ENCODE measurements at regions not wholly inside any gene's neighbourhood (a gene's known extent, or its start where the extent isn't known, plus 50 kb on each side); places are given as distances from the start of the nearest gene placed in this dataset.

DNA sequence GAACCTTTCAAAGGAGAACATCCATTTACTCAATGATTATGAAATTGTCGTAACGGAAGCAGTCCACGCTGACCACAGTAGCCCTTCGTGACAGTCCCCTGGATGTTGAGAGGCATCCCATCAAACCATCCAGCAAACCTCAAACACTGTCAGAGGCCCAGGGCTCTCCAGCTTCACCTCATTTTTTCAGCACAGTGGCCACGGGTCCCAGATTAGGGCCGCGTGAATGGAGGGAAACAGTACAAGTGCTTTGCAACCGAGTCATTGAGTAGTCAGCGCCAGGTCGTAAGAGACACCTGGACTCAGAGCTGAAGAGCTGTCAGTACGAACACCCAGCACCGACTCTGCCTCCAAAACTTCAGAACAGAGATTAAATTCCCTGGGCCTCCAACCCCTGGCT lies 552.5 kb upstream of the SALL3 start:
- TF ChIP-seq, protein P1, sequence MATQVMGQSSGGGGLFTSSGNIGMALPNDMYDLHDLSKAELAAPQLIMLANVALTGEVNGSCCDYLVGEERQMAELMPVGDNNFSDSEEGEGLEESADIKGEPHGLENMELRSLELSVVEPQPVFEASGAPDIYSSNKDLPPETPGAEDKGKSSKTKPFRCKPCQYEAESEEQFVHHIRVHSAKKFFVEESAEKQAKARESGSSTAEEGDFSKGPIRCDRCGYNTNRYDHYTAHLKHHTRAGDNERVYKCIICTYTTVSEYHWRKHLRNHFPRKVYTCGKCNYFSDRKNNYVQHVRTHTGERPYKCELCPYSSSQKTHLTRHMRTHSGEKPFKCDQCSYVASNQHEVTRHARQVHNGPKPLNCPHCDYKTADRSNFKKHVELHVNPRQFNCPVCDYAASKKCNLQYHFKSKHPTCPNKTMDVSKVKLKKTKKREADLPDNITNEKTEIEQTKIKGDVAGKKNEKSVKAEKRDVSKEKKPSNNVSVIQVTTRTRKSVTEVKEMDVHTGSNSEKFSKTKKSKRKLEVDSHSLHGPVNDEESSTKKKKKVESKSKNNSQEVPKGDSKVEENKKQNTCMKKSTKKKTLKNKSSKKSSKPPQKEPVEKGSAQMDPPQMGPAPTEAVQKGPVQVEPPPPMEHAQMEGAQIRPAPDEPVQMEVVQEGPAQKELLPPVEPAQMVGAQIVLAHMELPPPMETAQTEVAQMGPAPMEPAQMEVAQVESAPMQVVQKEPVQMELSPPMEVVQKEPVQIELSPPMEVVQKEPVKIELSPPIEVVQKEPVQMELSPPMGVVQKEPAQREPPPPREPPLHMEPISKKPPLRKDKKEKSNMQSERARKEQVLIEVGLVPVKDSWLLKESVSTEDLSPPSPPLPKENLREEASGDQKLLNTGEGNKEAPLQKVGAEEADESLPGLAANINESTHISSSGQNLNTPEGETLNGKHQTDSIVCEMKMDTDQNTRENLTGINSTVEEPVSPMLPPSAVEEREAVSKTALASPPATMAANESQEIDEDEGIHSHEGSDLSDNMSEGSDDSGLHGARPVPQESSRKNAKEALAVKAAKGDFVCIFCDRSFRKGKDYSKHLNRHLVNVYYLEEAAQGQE (IDR thresholded peaks at IDR 0.05; ENCODE audit: insufficient read depth in 1 of 2, low read depth in 2 of 2, low read length in 2 of 2), result no peak
- TF ChIP-seq TAF1 (IDR thresholded peaks at IDR 0.05; ENCODE audit: borderline replicate concordance, insufficient read depth, low read length), result no peak
- no peak for TF ChIP-seq SIN3A (IDR thresholded peaks at IDR 0.05; ENCODE audit: borderline replicate concordance, insufficient read depth, low read length)
- no peak for TF ChIP-seq FOXP2 (optimal IDR thresholded peaks at IDR 0.05; ENCODE audit: borderline replicate concordance, extremely low read depth, extremely low read length, insufficient read depth)
- no peak for TF ChIP-seq POLR2AphosphoS5 (IDR thresholded peaks at IDR 0.05; ENCODE audit: low read depth, low read length)

DNA sequence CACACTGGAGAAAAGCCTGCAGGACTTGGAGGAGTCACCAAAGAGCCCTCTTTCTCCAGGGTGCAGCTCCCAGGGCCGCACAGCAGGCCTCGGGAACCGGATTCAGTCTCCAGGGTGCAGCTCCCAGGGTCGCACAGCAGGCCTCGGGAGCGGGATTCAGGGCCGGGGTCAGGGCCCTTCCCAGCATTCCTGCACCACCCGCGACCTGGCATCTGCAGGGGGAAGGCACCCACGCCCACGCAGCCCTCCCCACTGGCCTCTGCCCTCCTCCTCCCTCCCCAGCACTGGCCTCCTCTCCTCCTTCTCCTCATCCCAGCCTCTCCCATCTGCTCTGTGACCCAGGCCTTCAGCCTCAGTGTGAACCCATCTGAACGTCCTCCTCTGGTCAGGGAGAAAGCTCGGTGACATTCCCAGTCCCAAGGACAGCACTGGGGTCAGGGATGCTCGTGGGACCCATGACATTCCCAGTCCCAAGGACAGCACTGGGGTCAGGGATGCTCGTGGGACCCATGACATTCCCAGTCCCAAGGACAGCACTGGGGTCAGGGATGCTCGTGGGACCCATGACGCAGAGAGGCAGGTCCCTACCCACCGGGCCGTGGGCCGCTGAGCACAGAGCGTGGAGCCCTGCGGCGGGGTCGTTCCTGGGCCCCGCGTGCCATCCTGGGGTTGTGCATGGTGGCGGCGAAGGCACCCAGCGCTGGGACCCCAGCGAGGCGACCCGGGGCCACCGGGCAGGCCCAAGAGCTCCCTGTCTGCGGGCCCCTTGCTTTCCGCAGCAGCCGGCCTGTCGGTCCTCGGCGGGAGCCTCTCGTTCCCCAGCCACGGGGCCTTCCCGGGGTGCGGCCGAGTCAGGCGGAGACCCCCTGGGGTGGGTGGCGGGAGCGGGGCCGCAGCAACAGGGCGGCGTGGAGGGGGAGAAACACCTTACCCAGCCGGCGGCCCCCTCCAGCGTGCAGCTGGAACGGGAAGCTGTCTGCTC lies 550.2 kb upstream of the SALL3 start:
- TF ChIP-seq POLR2AphosphoS5 (IDR thresholded peaks at IDR 0.05; ENCODE audit: low read depth, low read length) (no peak), FOXP2 (optimal IDR thresholded peaks at IDR 0.05; ENCODE audit: borderline replicate concordance, extremely low read depth, extremely low read length, insufficient read depth) (no peak), SIN3A (IDR thresholded peaks at IDR 0.05; ENCODE audit: borderline replicate concordance, insufficient read depth, low read length) (no peak), TAF1 (IDR thresholded peaks at IDR 0.05; ENCODE audit: borderline replicate concordance, insufficient read depth, low read length) (no peak)
- TF ChIP-seq, protein P1 (IDR thresholded peaks at IDR 0.05; ENCODE audit: insufficient read depth in 1 of 2, low read depth in 2 of 2, low read length in 2 of 2), result no peak

DNA sequence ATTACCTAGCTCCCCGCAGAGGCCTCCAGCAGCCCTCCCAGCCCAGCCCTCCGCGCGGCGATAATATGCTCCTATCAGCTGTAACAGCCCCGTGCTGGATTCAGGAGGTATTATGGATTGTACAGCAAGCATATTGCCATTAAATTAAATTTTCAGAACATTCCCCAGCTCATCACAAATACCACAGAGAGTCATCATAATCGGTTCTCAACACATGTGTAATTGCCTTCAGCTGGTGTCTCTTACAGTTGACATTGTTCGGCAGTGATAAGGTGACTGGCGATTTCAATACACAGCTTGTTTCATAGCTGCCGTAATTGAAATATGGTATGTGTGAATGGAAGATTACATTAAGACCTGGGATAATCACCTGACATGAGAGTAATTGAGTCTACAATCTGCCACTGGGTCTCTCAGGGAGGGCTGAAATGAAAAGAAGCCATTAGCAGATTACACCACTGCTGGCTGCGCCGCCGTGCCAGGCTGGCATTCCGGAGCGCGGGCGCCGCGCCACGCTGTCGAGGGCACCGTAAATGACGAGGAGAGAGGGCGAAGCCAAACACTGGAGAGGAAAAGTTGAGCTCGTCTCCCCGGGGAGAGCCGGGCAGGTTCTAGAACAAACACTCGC lies 549.4 kb upstream of the SALL3 start:
- no peak for TF ChIP-seq SIN3A (IDR thresholded peaks at IDR 0.05; ENCODE audit: borderline replicate concordance, insufficient read depth, low read length)
- no peak for TF ChIP-seq TAF1 (IDR thresholded peaks at IDR 0.05; ENCODE audit: borderline replicate concordance, insufficient read depth, low read length)
- TF ChIP-seq, protein P1 (IDR thresholded peaks at IDR 0.05; ENCODE audit: insufficient read depth in 1 of 2, low read depth in 2 of 2, low read length in 2 of 2), result no peak
- TF ChIP-seq FOXP2 (optimal IDR thresholded peaks at IDR 0.05; ENCODE audit: borderline replicate concordance, extremely low read depth, extremely low read length, insufficient read depth), result no peak
- TF ChIP-seq POLR2AphosphoS5 (IDR thresholded peaks at IDR 0.05; ENCODE audit: low read depth, low read length), result no peak

DNA sequence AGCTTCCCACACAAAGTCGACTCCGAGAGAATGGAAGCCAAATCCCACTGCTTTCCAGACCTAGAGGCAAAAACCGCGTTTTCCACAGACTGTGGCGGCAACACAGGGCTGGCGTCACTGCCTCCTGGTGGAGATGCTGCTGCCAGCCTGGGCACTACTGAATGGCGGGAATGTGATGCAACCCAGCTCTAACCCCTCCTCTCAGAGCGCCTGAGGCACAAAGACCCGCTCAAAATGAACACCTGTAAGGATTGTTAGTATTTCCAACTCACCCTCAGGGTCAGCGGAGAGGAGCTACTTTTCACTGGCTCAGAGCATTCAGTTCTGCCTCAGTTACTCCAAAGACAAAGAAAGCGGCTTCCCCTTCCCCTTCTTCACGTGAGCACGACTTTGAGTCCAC lies 548.0 kb upstream of the SALL3 start:
- TF ChIP-seq POLR2AphosphoS5 (IDR thresholded peaks at IDR 0.05; ENCODE audit: low read depth, low read length) (no peak), FOXP2 (optimal IDR thresholded peaks at IDR 0.05; ENCODE audit: borderline replicate concordance, extremely low read depth, extremely low read length, insufficient read depth) (no peak), TAF1 (IDR thresholded peaks at IDR 0.05; ENCODE audit: borderline replicate concordance, insufficient read depth, low read length) (no peak), SIN3A (IDR thresholded peaks at IDR 0.05; ENCODE audit: borderline replicate concordance, insufficient read depth, low read length) (no peak)
- TF ChIP-seq, protein P1 (IDR thresholded peaks at IDR 0.05; ENCODE audit: insufficient read depth in 1 of 2, low read depth in 2 of 2, low read length in 2 of 2), result no peak
